Transverse colon (tissue), 4 donors: ENCODE measurements at regions not wholly inside any gene's neighbourhood (a gene's known extent, or its start where the extent isn't known, plus 50 kb on each side); places are given as distances from the start of the nearest gene placed in this dataset.

Experiments used
- POLR2A ChIP-seq: fragments of 450-650 bp; IDR thresholded peaks from one replicate; pipeline ENCODE4 v1.6.1; 2016; ENCODE audit warnings: antibody characterized with exemption, mild to moderate bottlenecking, moderate library complexity
- POLR2AphosphoS5 ChIP-seq, 3 donors: sonication (generic); formaldehyde crosslinking; IDR thresholded peaks; one replicate each; pipeline ENCODE4 v1.6.1; 2016; ENCODE audit warnings: antibody characterized with exemption in 3 of 3
- TF ChIP-seq, protein P1 (sequence below), 5 experiments: fragments of 200-600 bp in 3 of 5; fragments of 450-650 bp in 2 of 5; sonication (generic) in 3 of 5; IDR thresholded peaks; 1 replicate in 2 of 5; 2 replicates in 3 of 5; pipeline ENCODE4 v1.5.1; 2016 to 2017; ENCODE audit warnings: antibody characterized with exemption in 5 of 5, inconsistent platforms in 3 of 5, mild to moderate bottlenecking in 2 of 5, moderate library complexity in 1 of 5

DNA sequence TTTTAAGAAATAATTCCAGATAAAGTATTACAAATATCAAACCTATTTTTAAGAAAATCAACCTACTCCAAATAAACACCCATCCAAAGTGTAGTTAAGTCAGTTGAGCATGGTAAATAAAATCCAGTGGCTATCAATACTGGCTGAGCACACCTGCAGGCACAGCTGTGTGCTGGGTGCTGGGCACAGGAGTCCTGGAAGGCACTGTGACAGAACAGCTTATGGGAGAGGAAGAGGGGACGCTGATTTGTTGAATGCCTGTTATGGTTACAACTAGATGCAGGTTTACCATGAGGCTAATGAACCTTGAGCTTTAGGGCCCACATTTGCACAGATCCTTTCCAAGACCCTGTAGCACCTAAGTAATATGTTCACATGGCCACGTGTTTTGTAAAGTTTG is 202.7 kb downstream of the MTX2 start:
- TF ChIP-seq, protein P1, sequence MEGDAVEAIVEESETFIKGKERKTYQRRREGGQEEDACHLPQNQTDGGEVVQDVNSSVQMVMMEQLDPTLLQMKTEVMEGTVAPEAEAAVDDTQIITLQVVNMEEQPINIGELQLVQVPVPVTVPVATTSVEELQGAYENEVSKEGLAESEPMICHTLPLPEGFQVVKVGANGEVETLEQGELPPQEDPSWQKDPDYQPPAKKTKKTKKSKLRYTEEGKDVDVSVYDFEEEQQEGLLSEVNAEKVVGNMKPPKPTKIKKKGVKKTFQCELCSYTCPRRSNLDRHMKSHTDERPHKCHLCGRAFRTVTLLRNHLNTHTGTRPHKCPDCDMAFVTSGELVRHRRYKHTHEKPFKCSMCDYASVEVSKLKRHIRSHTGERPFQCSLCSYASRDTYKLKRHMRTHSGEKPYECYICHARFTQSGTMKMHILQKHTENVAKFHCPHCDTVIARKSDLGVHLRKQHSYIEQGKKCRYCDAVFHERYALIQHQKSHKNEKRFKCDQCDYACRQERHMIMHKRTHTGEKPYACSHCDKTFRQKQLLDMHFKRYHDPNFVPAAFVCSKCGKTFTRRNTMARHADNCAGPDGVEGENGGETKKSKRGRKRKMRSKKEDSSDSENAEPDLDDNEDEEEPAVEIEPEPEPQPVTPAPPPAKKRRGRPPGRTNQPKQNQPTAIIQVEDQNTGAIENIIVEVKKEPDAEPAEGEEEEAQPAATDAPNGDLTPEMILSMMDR (IDR thresholded peaks at IDR 0.05) = no peak
- TF ChIP-seq POLR2A = no peak
- no peak for TF ChIP-seq POLR2AphosphoS5 (IDR thresholded peaks at IDR 0.05)
